IMR-90 (cell line): ENCODE measurements at regions not wholly inside any gene's neighbourhood (a gene's known extent, or its start where the extent isn't known, plus 50 kb on each side); places are given as distances from the start of the nearest gene placed in this dataset.

Experiments used
- ATAC-seq: fragments of 200-7000 bp; cut with Tn5 transposase; 2 replicates; pipeline ENCODE4 v1.9.1; 2020; ENCODE audit warnings: low read depth, mild to moderate bottlenecking, moderate library complexity
- BruUV-seq: library from RNA; stranded (reverse); fragments of 400-500 nt; replicated peaks from 2 replicates; lab custom pipeline; 2021; lab: Mats Ljungman, UMichigan
- CTCF ChIA-PET: fragments of 300-600 bp; formaldehyde crosslinking; extraction: SDS; loops from one replicate; lab custom pipeline; 2021; ENCODE audit warnings: antibody characterized with exemption; lab: Yijun Ruan, JAX
- POLR2A ChIA-PET: fragments of 300-600 bp; sonication (Branson Sonifier 250); formaldehyde crosslinking; loops from one replicate; lab custom pipeline; 2022; ENCODE audit warnings: antibody characterized with exemption; ENCODE audit not compliant: unreplicated experiment; lab: Charles Lee
- DNase-seq: peaks from one replicate; pipeline ENCODE4 v3.0.0; 2013
- H2AFZ ChIP-seq: replicated peaks from 2 replicates; pipeline ENCODE3; 2013; ENCODE audit warnings: low read length, mild to moderate bottlenecking; ENCODE audit not compliant: poor library complexity
- H2AK5ac ChIP-seq: 2 replicates; pipeline ENCODE4 v1.6.1; 2013; ENCODE audit warnings: low read depth, low read length, inconsistent platforms
- H2AK9ac ChIP-seq: replicated peaks from 2 replicates; pipeline ENCODE3; 2013; ENCODE audit warnings: mild to moderate bottlenecking, low read depth, low read length, moderate library complexity; ENCODE audit not compliant: poor library complexity
- H2BK120ac ChIP-seq: 2 replicates; pipeline ENCODE4 v1.6.1; 2013; ENCODE audit warnings: low read depth, low read length, inconsistent platforms
- H2BK15ac ChIP-seq: 3 replicates; pipeline ENCODE4 v1.6.1; 2013; ENCODE audit warnings: low read depth, low read length, inconsistent platforms
- H2BK20ac ChIP-seq: 2 replicates; pipeline ENCODE4 v1.6.1; 2013; ENCODE audit warnings: low read depth, mild to moderate bottlenecking, inconsistent platforms, low read length, moderate library complexity
- H2BK5ac ChIP-seq: 2 replicates; pipeline ENCODE4 v1.6.1; 2013; ENCODE audit warnings: mild to moderate bottlenecking, low read depth, low read length, inconsistent platforms; ENCODE audit not compliant: poor library complexity, severe bottlenecking
- H3K14ac ChIP-seq: replicated peaks from 2 replicates; pipeline ENCODE4 v1.6.1; 2013; ENCODE audit warnings: low read depth, low read length, inconsistent platforms
- H3K18ac ChIP-seq: 2 replicates; pipeline ENCODE4 v1.6.1; 2013; ENCODE audit warnings: low read depth, low read length, control low read depth
- H3K23ac ChIP-seq: 2 replicates; pipeline ENCODE4 v1.6.1; 2013; ENCODE audit warnings: low read depth, low read length, inconsistent platforms
- H3K27ac ChIP-seq: 2 replicates; pipeline ENCODE4 v1.5.1; 2013; ENCODE audit warnings: mild to moderate bottlenecking, control low read depth, low read length; ENCODE audit not compliant: insufficient read depth
- H3K27me3 ChIP-seq: 2 replicates; pipeline ENCODE4 v1.6.1; 2013; ENCODE audit warnings: low read length; ENCODE audit not compliant: control insufficient read depth, insufficient read depth
- H3K36me3 ChIP-seq: 2 replicates; pipeline ENCODE4 v1.6.1; 2013; ENCODE audit warnings: low read length, mixed read lengths; ENCODE audit not compliant: control insufficient read depth, insufficient read depth
- H3K4ac ChIP-seq: 2 replicates; pipeline ENCODE4 v1.6.1; 2013; ENCODE audit warnings: low read depth, low read length, inconsistent platforms
- H3K4me1 ChIP-seq: 2 replicates; pipeline ENCODE4 v1.6.1; 2013; ENCODE audit warnings: low read length, mixed read lengths; ENCODE audit not compliant: control insufficient read depth, insufficient read depth
- H3K4me2 ChIP-seq: 2 replicates; pipeline ENCODE4 v1.6.1; 2013; ENCODE audit warnings: low read depth, mild to moderate bottlenecking, control low read depth, low read length, moderate library complexity
- H3K4me3 ChIP-seq: 2 replicates; pipeline ENCODE4 v1.5.1; 2013; ENCODE audit warnings: low read depth, mild to moderate bottlenecking, control low read depth, low read length, moderate library complexity; ENCODE audit not compliant: insufficient read depth
- H3K56ac ChIP-seq: 2 replicates; pipeline ENCODE4 v1.6.1; 2013; ENCODE audit warnings: low read length, inconsistent platforms; ENCODE audit not compliant: insufficient read depth; ENCODE audit errors: extremely low read depth
- H3K79me1 ChIP-seq, 2 experiments: 2 replicates each; pipeline ENCODE4 v1.6.1; 2013; ENCODE audit warnings: low read length in 2 of 2, inconsistent platforms in 1 of 2, low read depth in 1 of 2
- H3K9ac ChIP-seq: 2 replicates; pipeline ENCODE4 v1.6.1; 2013; ENCODE audit warnings: low read depth, low read length, control low read depth
- H3K9me1 ChIP-seq: 2 replicates; pipeline ENCODE4 v1.6.1; 2013; ENCODE audit warnings: low read length, inconsistent platforms; ENCODE audit not compliant: insufficient read depth
- H3K9me3 ChIP-seq: 2 replicates; pipeline ENCODE4 v1.6.1; 2013; ENCODE audit warnings: low read length; ENCODE audit not compliant: control insufficient read depth, insufficient read depth
- H4K20me1 ChIP-seq: 2 replicates; pipeline ENCODE4 v1.6.1; 2013; ENCODE audit warnings: low read length, inconsistent platforms; ENCODE audit not compliant: insufficient read depth
- H4K5ac ChIP-seq: 2 replicates; pipeline ENCODE4 v1.6.1; 2013; ENCODE audit warnings: mild to moderate bottlenecking, low read depth, low read length, control low read depth
- H4K8ac ChIP-seq, 2 experiments: 2 replicates each; pipeline ENCODE4 v1.6.1; 2013; ENCODE audit warnings: low read depth in 2 of 2, low read length in 2 of 2, control low read depth in 1 of 2, inconsistent platforms in 1 of 2
- H4K91ac ChIP-seq: 2 replicates; pipeline ENCODE4 v1.6.1; 2013; ENCODE audit warnings: low read depth, low read length, inconsistent platforms; ENCODE audit not compliant: insufficient read depth
- BHLHE40 ChIP-seq: fragments of 150-350 bp; IDR thresholded peaks from 2 replicates; pipeline ENCODE4 v1.6.1; 2016; ENCODE audit warnings: mild to moderate bottlenecking, low read depth, low read length
- CEBPB ChIP-seq: IDR thresholded peaks from 2 replicates; pipeline ENCODE4 v1.6.1; 2012; ENCODE audit warnings: low read depth, low read length, improper control_type of control experiment
- CHD1 ChIP-seq: IDR thresholded peaks from 2 replicates; pipeline ENCODE4 v1.6.1; 2012; ENCODE audit warnings: low read depth, low read length, improper control_type of control experiment
- CTCF ChIP-seq: conservative IDR thresholded peaks from 2 replicates; pipeline ENCODE4 v1.5.1; 2012; ENCODE audit warnings: mild to moderate bottlenecking, low read depth, low read length, improper control_type of control experiment
- FOS ChIP-seq: fragments of 150-350 bp; IDR thresholded peaks from 2 replicates; pipeline ENCODE4 v1.6.1; 2016; ENCODE audit warnings: low read depth, low read length
- MAFK ChIP-seq: IDR thresholded peaks from 2 replicates; pipeline ENCODE4 v1.6.1; 2012; ENCODE audit warnings: low read depth, low read length, improper control_type of control experiment
- MXI1 ChIP-seq: IDR thresholded peaks from 2 replicates; pipeline ENCODE4 v1.6.1; 2012; ENCODE audit warnings: low read depth, mild to moderate bottlenecking, low read length, moderate library complexity, borderline replicate concordance
- NFE2L2 ChIP-seq: fragments of 150-350 bp; IDR thresholded peaks from 2 replicates; pipeline ENCODE4 v1.6.1; 2016; ENCODE audit warnings: low read depth, mild to moderate bottlenecking, low read length
- RFX5 ChIP-seq: IDR thresholded peaks from 2 replicates; pipeline ENCODE4 v1.8.0; 2012; ENCODE audit warnings: low read depth, mild to moderate bottlenecking, low read length, moderate library complexity
- SMC3 ChIP-seq: fragments of 150-350 bp; IDR thresholded peaks from 2 replicates; pipeline ENCODE4 v1.6.1; 2016; ENCODE audit warnings: low read depth, mild to moderate bottlenecking, antibody characterized with exemption, low read length, moderate library complexity
- WGBS, 2 experiments: methylation state at CpG; one replicate each; pipeline versions ENCODE4 v1.1.5 to v1.1.7; 2013; ENCODE audit warnings: missing lambda C conversion rate in 2 of 2; ENCODE audit not compliant: insufficient read length in 1 of 2; ENCODE audit errors: extremely low coverage in 2 of 2; 5-methylcytosine and 5-hydroxymethylcytosine counted together
- dilution Hi-C: fragments of 300-500 bp; cut with HindIII; formaldehyde crosslinking; loops from one replicate; pipeline ENCODE4 v1.14.3; 2018; ENCODE audit warnings: low sequenced_read_pairs; ENCODE audit not compliant: unreplicated experiment
- in situ Hi-C: fragments of 300-500 bp; cut with MboI; formaldehyde crosslinking; loops from 3 replicates; pipeline ENCODE4 v1.14.3; 2019; ENCODE audit warnings: low sequenced_read_pairs, inconsistent platforms, mixed read lengths
- intact Hi-C: fragments of 100-400 bp; cut with micrococcal nuclease; formaldehyde crosslinking; loops from 2 replicates; pipeline ENCODE4 v1.10.0; 2022

DNA sequence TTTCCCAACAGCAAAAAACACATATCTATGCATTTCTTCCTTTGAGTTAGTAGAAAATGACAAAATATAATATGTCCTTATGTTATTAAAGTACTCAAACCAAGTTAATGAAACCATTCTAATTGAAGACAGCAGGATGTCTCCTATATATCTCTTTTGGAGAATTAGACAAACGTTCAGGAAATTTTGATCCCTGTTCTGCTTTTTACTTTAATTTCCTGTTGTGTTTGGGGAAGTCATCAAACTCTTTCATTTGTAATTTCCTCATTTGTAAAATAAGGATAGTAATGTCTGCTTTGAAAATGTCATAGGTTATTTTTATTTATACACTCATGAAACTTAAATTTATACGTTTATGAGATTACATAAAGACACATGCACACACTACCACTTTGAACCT is 281.8 kb upstream of the ANO5 start:
- in situ Hi-C loops (no loop called here), dilution Hi-C loops (no loop called here), intact Hi-C loops (no loop called here)
- H4K5ac ChIP-seq = no peak overlapping the region
- no peak overlapping the region for H3K9ac ChIP-seq
- DNase-seq = no peak
- H3K27ac ChIP-seq = no peak overlapping the region
- no peak overlapping the region for H2BK5ac ChIP-seq
- no CpG with 5 or more reads among the region's 2 CpGs for WGBS, 2 experiments
- POLR2A ChIA-PET = no interaction called here
- H2AFZ ChIP-seq = no peak overlapping the region
- H2BK15ac ChIP-seq = no peak overlapping the region
- no TSS peak for BruUV-seq
- no peak overlapping the region for H3K18ac ChIP-seq
- no peaks in the 10 kb centered on the region for H3K9me1 ChIP-seq
- no peak overlapping the region for H3K56ac ChIP-seq
- H2AK5ac ChIP-seq = no peak overlapping the region
- H4K20me1 ChIP-seq = no peaks in the 10 kb centered on the region
- H3K14ac ChIP-seq = no peak overlapping the region
- no peak overlapping the region for H2BK20ac ChIP-seq
- H3K4me2 ChIP-seq = no peak overlapping the region
- no peak overlapping the region for H4K8ac ChIP-seq
- no peak overlapping the region for H2BK120ac ChIP-seq
- H2AK9ac ChIP-seq = no peak overlapping the region
- TF ChIP-seq CHD1 = no peak
- no peak for TF ChIP-seq CTCF
- no peak for TF ChIP-seq FOS
- no peak for TF ChIP-seq MAFK
- no peak for TF ChIP-seq MXI1
- TF ChIP-seq NFE2L2 = no peak
- no peak for TF ChIP-seq BHLHE40
- TF ChIP-seq SMC3 = no peak
- TF ChIP-seq CEBPB = no peak
- TF ChIP-seq RFX5 = no peak
- H3K79me1 ChIP-seq = no peaks in the 10 kb centered on the region
- no peaks in the 10 kb centered on the region for H3K27me3 ChIP-seq
- no peak overlapping the region for H3K4ac ChIP-seq
- no peak overlapping the region for H3K23ac ChIP-seq
- no peak overlapping the region for H3K4me3 ChIP-seq
- peaks cover 3% of the 10 kb centered on the region for H3K9me3 ChIP-seq
- CTCF ChIA-PET = no interaction called here
- H3K4me1 ChIP-seq = no peaks in the 10 kb centered on the region
- H3K36me3 ChIP-seq = no peaks in the 10 kb centered on the region
- no peak overlapping the region for H4K91ac ChIP-seq
- ATAC-seq = no peak
